ENCODE measurements at regions not wholly inside any gene's neighbourhood (a gene's known extent, or its start where the extent isn't known, plus 50 kb on each side); places are given as distances from the start of the nearest gene placed in this dataset.

DNA sequence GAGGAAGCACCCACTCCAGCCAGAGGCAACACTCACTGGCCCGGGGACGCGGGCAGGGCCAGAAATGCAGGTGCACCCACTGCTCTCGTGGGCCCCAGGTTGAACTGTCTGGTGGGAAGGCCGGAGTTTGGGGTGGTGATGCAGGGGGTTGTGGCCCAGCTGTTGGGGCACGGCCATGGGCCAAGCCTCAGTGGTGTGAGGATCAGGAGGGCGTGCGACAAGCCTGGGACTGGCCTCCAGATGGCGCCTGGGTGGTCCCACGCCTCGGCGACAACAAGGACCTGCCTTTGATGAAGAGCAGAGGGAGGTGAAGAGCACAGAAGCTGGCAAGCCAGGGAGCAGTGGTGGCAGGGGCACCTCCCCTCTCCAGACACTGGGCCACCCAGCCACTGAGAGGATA, 240.8 kb downstream of the BRD1 start:
- DNase-seq (ENCODE audit: low spot score): no peak

DNA sequence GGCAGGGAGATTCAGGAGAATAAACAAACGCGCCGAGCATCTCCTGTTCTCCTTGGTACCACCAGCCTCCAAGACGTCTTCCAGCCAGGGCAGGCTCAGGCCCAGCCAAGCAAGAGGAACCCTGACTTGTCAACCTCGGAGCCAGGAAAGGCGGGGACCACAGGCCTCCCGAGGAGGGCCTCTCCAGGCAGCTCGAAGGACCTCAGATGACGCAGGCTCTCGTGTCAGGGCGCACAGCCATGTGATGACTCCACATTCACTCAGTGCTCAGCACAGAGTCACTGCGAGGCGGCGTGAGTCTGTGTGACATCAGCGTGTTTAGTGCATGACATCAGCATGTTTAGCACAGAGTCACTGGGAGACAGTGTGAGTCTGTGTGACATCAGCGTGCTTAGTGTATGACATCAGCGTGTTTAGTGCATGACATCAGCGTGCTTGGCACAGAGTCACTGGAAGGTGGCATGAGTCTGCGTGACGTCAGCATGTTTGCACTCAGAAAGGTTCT, 241.4 kb downstream of the BRD1 start:
- no peak for DNase-seq (ENCODE audit: low spot score)

DNA sequence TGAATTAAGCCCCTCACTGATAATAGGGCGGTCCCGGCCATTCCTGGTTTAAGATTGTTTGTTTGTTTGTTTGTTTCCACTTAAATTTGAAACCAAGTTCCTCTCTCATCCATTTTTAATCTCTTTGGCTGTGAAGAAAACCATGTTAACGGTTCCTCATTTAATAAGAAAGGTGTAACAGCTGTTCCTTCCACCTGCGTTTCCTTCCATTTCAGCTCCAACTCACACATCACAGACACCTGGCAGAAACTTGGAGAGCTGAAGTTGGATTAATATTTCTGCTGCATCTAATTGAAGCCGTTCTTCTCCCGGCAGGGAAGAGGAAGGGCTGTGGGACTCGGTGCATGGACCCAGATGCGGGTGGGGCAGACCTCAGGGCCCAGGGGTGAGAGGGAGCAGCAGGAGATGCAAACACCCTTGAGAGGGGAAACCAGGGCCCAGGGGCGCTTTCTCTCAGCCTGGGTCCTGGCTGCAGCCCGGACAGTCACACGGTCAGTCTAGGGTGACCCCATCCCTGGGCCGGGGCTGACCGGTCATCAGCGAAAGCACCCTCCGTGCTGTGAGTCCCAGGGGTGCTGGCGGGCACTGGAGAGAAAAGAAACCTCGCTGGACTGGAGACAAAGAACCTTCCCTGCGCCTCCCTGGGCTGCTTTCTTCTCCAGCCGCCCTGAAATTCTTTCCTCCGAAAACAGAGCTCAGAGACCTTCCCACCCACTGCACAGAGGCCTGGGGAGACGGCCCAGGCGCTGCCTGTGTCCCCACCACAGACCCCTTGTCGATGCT, 242.0 kb downstream of the BRD1 start:
- no peak for DNase-seq (ENCODE audit: low spot score)

DNA sequence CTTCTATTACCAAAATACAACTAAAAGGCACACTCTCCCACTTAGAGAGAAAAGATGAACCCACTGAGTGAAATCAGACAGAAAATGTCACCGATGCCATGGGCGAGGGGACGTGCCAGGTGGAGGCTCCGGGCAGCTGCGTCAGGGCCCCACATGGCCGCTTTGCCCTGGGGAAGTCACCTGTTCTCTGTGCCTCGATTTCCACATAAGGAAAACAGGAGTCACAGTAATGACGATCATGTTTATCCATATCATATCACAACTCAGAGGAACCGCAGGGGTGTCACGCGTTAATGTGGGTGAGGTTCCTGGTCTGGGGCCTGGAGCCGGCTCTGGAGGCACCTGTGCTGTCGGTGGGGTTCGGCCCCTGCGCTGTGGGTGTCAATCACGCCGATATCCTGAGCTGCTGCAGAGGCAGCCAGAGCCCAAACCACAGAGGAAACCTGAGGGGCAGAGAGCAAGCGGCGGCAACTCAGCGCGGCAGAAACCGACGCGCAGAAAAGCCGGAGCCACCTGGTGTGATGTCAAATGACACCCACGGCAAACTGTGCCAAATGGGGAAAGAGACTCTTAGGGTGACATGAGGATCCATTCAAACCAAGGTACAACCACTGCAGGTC, 243.7 kb downstream of the BRD1 start:
- no peak for DNase-seq (ENCODE audit: low spot score)

DNA sequence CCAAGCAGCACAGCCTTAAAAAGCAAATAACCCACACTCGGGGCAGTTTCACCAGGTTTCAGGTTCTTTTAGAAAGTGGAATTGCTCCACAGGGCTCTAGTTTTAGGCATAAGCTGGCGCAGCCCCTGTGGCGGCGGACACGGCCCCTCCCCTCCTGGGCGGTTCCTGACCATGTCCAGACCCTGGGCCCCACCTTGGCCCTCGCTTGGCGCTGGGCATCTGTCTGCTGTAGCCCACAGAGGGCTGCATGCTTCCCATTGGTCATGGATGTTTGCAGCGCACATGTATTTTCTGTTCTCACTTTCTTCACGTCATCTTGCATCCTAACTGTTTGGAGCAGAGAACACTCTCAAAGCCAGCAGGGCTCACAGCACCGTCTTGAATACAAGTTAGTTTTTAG, 244.3 kb downstream of the BRD1 start:
- no peak for DNase-seq (ENCODE audit: low spot score)

DNA sequence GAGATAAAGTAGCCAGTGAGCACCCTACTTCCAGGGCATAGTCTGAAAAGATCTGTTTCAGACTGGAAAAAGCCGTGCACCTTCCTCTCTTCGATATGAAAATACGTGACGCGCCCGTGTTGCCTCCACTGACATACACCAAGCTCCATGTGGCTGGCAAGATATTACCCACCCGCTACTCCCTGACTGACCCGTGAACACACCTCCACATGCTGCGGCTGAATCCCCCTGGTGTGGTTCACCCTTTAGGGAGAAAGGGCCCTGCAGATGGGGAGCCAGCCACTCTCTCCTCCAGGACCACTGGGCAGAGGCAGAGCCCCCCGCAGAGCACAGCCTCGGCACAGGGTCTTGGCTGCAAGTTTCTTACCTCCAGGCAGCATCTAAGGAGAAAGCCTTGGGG, 245.0 kb downstream of the BRD1 start:
- DNase-seq (ENCODE audit: low spot score): no peak

DNA sequence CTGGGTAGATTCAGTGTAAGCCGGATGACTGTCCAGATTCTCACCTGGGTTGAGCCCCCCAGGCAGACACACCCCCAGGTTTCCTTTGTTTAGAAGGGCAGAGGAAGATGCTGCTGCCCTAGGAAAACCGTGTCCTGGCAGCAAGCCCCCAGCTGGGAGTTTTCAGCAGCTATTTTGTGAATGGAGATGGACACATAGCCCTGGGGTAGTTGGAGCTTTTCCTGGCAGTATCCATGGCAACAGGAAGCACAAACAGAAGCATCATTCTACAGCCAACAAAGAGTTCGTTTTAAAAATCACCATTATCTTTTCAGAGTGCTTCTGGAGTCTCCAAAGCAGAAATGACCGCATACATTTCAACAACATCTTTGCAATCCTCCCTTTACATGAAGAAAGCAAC, 245.5 kb downstream of the BRD1 start:
- DNase-seq (ENCODE audit: low spot score): peak; percentile 85

DNA sequence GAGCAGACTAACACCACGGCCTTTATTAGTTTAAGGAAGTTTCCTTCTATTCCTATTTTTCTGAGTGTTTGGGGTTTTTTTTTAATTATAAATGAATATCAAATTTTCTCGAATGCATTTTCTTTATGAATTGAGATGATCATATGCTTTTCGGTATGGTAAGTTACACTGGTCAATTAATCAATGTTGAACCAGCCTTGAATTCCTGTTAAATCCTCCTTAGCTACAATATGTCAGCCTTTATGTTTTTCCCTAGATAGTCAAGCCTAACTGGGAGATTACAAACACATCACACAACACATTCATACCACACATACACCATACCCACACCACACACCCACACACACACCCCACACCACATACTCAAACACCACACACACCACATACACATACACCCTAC, 247.6 kb downstream of the BRD1 start:
- no peak for DNase-seq (ENCODE audit: low spot score)

DNA sequence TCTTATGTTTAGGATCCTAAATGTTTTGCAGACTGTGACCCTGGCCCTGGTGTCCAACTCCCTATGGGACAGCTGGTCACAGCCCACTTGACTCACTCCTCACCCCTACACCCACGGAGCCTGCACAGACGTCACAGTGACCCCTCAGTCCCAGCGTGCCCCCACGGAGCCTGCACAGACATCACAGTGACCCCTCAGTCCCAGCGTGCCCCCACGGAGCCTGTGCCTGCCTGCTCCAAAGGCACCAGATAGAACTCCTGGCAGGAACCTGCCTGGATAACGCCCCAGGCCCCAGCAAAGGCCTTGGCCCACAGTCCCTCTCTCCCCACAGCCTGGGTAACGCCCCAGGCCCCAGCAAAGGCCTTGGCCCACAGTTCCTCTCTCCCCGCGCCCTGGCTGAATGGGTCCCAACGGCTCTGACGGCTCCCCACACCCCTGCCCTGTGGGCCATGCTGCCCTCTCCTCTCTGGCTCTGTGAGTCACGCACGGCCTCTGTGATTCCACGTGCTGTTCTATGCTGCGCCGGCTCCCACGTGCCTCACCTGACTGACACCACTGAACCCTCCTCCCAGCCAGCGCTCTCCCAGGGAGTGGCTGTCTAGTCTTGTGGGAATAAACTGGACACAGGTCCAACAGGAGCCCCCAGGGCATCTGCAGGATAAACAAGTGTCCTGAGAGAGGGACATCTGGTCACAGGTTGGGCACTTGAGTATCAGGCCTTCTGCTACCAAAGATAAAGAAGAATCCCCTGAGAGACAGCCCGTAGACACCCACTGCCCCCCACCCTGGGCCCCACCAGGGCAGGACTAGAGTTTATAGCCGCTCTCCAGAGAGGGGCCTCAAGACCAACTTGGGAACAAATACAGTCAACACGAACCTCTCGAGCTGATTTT, 250.3 kb downstream of the BRD1 start:
- no peak for DNase-seq (ENCODE audit: low spot score)

DNA sequence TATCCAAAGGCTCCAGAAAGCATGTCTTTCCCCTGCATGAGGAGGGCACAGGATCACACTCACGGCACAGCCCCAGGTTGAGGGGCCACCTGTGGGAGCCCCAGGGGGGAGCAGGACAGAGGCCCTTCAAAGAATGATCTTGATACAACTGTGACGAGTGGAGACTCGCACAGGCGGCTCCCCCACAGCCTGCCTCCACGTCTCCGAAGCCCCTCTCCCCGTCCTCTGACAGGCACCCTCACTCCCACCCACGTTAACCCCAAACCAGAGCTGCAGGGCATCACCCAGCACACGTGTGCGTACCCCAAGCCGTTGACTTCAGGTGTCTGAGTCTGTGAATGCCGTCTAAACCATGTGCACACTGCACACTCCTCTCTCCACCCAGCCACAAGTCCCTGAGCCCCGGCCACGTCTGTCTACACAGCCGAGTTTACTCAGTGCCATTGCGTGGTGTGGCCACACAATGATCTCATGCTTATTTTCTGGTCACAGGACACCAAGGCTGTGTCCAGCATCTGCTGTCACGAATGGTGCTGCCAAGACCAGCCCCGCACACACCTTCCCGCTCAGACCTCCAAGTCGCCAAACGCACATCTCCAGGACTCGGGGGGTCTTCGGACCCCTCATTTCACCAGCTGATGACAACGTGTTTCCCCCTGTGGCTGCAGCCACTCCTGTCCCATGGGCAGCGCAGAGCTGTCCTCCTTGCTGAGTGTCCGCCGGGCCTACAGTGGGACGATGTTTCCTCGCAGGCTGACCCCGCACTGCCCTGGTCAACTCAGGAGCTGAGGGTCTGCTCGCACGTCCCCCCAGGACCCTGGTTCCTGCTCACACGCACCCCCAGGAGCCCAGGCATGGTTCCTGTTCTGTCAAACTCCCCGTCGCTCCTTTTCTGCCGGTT, 251.2 kb downstream of the BRD1 start:
- no peak for DNase-seq (ENCODE audit: low spot score)

DNA sequence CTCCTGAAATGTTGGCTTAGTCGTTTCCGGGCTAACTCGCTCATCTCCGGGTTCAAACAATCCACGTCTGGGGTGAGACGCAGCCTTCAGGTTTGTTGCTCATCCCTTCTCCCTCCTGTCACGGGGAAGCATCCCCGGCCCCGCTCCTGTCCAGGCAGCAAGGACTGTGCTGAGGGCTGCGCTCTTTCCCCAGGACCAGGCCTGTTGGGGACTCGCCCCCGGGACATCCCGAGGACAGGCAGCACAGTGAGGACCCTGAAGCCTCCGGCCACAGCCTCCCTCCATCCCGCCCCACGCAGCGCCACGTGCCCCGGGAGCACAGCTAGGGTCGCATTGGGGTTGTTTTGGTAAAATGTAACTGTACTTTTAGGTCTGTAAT, 252.0 kb downstream of the BRD1 start:
- no peak for DNase-seq (ENCODE audit: low spot score)

DNA sequence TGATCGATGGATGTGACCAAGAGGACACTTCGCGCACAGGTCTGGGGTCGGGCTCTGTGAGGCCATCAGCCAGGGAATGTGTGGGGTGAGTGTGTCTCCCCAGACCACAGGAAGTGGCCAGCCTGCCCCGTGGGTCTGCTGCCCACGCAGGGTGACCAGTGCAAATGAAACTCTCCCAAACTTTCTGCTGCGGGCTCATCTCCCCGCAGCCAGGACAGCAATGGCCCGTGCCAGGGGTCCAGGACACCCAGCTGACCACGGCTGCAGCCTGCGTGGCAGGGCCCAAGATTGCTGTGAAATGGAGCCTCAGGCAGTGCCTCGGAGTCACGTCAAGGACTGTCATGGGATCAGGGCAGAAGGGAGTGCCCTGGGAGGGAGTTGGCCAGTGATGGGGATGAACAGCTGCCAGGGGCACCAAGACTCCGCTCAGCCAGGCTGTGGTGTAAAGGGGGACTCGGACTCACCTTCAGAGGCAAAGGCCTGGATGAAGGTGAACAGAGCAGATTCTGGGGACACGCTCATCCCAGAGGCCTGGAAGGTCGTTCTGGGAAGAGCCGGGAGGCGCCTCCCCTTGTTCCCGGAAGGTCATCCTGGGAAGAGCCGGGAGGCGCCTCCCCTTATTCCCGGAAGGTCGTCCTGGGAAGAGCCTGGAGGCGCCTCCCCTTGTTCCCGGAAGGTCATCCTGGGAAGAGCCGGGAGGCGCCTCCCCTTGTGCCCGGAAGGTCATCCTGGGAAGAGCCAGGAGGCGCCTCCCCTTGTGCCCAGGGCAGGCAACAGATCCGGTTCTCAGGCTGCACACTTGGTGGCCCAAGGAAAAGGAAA, 252.6 kb downstream of the BRD1 start:
- DNase-seq (ENCODE audit: low spot score): no peak

DNA sequence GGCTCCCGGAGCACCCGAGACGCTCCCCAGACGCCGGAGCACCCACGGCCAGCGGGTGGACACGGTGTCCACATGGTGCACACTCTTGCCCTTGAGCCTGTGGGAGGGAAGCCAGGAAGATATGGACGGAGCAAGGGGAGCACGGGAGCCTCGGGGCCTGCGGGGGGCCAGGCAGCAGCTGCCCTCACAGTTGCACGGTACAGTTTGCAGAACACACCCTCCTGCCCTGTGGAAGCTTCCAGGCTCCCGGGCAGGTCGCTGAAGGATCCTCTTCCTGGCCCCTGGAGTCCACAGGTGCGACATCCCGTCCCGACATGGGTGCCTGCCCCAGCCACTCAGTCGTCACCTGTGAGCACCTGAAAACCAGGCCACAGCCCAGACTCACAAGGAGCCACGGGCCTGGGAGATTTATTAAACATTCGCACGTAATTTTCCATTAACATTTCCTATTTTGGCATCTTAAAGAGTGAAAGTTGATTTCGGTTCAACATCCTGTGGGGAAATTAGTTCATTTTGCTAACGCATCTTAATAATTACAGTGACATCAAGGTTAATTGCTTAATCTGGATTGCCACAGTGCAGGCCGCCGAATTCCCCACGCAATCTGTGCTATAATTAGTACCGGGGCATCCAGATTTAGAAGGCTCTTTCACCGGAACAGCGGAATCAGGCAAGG, 253.3 kb downstream of the BRD1 start:
- DNase-seq (ENCODE audit: low spot score): no peak

DNA sequence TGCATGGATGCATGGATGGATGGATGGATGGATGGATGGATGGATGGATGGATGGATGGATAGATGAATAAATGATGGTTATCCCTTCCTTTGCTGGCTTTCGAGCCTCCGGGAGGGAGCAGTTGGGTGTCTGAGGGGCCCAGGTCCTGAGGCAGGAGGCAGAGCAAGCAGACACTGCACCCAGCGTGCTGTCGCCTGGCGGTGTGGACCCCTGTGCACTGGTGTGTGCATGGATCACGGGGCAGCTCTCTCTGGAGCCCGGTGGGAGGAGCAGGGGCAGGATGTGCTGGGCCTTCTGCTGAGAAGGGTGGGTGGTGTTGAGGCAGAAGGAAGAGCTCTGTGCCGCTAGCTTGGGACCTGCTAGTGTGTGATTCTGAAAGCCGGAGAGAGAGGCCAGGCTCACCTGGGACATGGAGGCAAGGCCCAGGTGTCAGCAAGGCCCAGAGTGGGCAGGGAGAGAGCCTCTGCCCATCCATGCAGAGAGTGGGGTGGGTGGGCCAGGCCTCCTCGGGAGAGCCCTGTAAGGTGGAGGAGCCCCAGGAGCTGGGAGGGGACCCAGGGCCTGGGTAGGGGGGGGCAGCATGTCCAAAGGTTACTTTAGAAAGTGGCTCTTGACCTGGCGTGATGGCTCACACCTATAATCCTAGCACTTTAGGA, 254.4 kb downstream of the BRD1 start:
- DNase-seq (ENCODE audit: low spot score): no peak

DNA sequence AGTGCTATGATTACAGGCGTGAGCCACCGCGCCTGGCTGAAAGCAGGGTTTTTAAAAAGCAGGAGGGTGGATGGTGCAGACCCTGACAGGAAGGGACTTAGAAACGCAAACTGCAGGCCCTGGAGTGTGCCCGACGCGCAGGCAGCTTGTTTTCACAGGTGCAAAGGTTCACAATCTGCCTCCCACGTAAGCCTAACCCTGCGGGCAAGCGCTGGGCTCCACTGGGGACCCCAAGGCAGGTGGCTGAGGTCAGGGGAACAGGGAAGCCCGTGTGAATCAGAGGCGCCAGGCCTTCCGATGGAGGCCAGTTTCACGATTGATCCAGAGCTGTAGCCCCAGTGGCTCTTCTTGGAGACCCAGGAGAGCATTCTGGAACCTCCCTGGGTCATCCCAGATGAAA, 256.3 kb downstream of the BRD1 start:
- DNase-seq (ENCODE audit: low spot score): no peak

DNA sequence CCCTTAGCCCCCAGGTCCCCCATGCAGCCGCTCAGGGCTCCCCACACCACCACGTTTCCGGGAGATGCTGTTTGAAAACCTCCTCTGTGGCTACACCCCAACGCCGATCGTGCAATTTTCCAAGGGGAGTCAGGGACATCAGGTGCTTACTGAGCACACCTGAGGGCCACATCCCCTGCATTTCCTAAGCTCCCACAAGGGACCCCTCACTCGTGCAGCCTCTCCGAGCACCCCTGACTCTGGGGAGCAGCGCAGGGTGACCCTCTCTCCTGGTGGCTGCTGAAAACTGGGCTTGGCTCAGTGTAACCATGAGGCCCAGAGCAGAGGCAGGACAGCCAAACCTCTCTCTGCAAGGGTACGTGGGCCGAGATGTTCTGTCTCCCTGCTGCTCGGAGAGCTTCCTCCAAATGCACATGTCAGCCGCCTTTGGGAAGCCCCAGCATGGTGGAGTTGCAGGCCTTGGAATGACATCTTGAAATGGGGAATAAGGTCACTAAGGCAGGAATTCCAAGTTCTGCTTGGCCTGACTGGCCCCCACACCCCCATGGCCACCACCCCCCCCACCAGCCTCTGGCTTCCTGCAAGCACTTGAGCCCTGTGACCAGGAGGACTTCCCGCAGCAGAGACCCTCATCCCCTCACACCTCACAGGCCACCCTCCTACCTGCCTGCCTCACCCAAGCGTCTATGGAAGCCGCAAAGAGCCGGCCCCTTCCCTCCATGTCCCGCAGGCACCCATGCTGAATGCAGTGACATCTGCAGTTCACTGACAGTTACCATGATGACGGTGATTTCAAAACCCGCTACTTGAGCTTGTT, 257.4 kb downstream of the BRD1 start:
- DNase-seq (ENCODE audit: low spot score): no peak

DNA sequence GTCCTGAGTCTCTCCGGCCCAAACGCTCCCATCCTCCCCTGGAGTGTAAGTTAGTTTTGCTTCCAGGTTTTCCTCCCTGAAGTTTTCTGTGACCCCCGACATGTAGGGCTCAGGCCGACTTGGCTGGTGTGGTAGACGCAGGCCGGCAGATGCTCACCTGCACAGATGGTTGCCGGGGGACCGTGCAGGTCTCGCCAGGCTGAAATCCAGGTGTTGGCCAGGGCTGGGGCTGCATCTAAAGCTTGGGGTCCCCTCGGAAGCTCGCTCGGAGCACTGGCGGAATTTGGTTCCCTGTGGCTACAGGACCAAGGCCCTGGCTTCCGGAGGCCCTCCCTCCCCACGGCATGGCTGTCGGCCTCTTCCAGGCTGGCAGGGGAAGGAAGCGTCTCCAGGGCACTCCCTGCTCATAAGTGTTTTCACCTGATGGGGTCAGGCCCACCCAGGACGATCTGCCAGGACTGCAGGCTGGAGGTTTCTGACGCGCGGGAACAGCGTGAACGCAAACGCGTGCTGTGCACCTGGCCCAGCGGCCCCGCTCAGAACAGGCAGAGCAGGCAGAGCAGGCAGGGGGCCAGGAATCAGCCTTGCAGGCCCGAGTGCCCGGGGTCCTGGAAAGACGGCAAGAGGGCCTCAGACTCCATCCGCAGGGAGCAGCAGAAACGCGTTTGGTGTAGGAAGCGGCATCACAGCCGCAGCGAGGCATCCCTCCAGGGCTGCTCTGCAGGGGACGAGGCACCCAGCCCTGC, 258.2 kb downstream of the BRD1 start:
- DNase-seq (ENCODE audit: low spot score): no peak

DNA sequence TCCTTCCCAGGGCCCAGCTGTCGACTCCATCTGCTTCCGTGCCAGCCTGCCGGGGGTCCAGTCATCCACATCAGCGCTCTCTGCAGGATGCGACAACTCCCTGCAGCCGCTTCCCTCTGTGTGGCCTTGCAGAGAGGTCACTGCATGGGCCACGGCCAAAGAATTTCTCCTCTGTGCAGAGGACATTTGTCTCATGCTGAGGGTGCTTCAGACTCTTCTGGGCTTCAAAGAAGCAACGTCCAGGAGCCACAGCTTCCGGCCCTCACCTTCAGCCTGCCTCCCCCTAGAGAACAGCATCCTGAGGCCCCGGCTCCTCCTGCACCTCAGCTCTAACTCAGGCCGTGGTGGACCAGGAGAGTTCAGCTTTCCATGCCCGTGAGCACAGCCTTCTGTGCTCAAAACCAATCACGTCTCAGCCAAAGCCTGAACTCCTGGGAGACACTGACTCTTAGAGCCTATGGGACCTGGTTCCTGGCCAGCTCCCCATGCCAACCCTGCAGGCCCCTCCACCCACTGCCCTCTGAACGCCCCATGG, 258.9 kb downstream of the BRD1 start:
- no peak for DNase-seq (ENCODE audit: low spot score)
